Lower leg skin (tissue), 3 donors: ENCODE measurements at regions not wholly inside any gene's neighbourhood (a gene's known extent, or its start where the extent isn't known, plus 50 kb on each side); places are given as distances from the start of the nearest gene placed in this dataset.

ENCODE experiments used
- POLR2A ChIP-seq, 2 donors: fragments of 450-650 bp; IDR thresholded peaks; one replicate each; pipeline ENCODE4 v1.6.1; 2016 to 2017; ENCODE audit warnings: antibody characterized with exemption in 2 of 2, mild to moderate bottlenecking in 1 of 2, moderate library complexity in 1 of 2
- TF ChIP-seq, protein P1 (sequence below), 3 donors: fragments of 450-650 bp; IDR thresholded peaks; one replicate each; pipeline ENCODE4 v1.5.1; 2016; ENCODE audit warnings: antibody characterized with exemption in 3 of 3, mild to moderate bottlenecking in 3 of 3, moderate library complexity in 2 of 3

- TF ChIP-seq, protein P1, sequence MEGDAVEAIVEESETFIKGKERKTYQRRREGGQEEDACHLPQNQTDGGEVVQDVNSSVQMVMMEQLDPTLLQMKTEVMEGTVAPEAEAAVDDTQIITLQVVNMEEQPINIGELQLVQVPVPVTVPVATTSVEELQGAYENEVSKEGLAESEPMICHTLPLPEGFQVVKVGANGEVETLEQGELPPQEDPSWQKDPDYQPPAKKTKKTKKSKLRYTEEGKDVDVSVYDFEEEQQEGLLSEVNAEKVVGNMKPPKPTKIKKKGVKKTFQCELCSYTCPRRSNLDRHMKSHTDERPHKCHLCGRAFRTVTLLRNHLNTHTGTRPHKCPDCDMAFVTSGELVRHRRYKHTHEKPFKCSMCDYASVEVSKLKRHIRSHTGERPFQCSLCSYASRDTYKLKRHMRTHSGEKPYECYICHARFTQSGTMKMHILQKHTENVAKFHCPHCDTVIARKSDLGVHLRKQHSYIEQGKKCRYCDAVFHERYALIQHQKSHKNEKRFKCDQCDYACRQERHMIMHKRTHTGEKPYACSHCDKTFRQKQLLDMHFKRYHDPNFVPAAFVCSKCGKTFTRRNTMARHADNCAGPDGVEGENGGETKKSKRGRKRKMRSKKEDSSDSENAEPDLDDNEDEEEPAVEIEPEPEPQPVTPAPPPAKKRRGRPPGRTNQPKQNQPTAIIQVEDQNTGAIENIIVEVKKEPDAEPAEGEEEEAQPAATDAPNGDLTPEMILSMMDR (IDR thresholded peaks at IDR 0.05) = no peak
- no peak for TF ChIP-seq POLR2A (IDR thresholded peaks at IDR 0.05)
These were observed 307.0 kb downstream of the OSTF1 start for GRCh38 chr9:75395336-75395735.
